PC-9 (cell line): ENCODE measurements at regions not wholly inside any gene's neighbourhood (a gene's known extent, or its start where the extent isn't known, plus 50 kb on each side); places are given as distances from the start of the nearest gene placed in this dataset.

ENCODE experiments used
- BruUV-seq: library from RNA; stranded (reverse); fragments of 400-500 nt; replicated peaks from 2 replicates; lab custom pipeline; 2021; lab: Mats Ljungman, UMichigan
- CTCF ChIA-PET: fragments of 300-600 bp; sonication (Branson Sonifier 250); formaldehyde crosslinking; loops from one replicate; lab custom pipeline; 2022; ENCODE audit warnings: antibody characterized with exemption; lab: Charles Lee
- POLR2A ChIA-PET: fragments of 300-600 bp; sonication (Branson Sonifier 250); formaldehyde crosslinking; loops from one replicate; lab custom pipeline; 2022; ENCODE audit warnings: antibody characterized with exemption; ENCODE audit not compliant: unreplicated experiment; lab: Charles Lee
- DNase-seq, 2 experiments: peaks; one replicate each; pipeline versions ENCODE4 v3.0.0 to v3.0.0-alpha.2; 2015 to 2022; ENCODE audit warnings: mixed read lengths in 1 of 2
- H2AFZ ChIP-seq: fragments of 200-600 bp; sonication (generic); 2 replicates; pipeline ENCODE4 v1.8.1; 2017; ENCODE audit warnings: antibody characterized with exemption
- H3F3A ChIP-seq: fragments of 200-600 bp; sonication (generic); 2 replicates; pipeline ENCODE4 v1.8.1; 2017; ENCODE audit warnings: antibody characterized with exemption, mild to moderate bottlenecking, low read depth; ENCODE audit not compliant: insufficient read depth
- H3K27ac ChIP-seq: fragments of 200-600 bp; sonication (generic); 2 replicates; pipeline ENCODE4 v1.6.1; 2016; ENCODE audit warnings: mixed run types
- H3K27me3 ChIP-seq: fragments of 200-600 bp; sonication (generic); 2 replicates; pipeline ENCODE4 v1.6.1; 2016; ENCODE audit warnings: low read depth, mixed run types; ENCODE audit not compliant: insufficient read depth
- H3K36me3 ChIP-seq: fragments of 200-600 bp; sonication (generic); 2 replicates; pipeline ENCODE4 v1.6.1; 2016; ENCODE audit warnings: low read depth, mixed run types
- H3K4me1 ChIP-seq: fragments of 200-600 bp; sonication (generic); replicated peaks from 2 replicates; pipeline ENCODE4 v1.6.1; 2016; ENCODE audit warnings: mixed run types; ENCODE audit not compliant: insufficient read depth
- H3K4me2 ChIP-seq: fragments of 200-600 bp; sonication (generic); 2 replicates; pipeline ENCODE4 v1.6.1; 2017; ENCODE audit warnings: mixed run types
- H3K4me3 ChIP-seq: fragments of 200-600 bp; sonication (generic); 2 replicates; pipeline ENCODE4 v1.6.1; 2016; ENCODE audit warnings: mixed run types
- H3K79me2 ChIP-seq: fragments of 200-600 bp; sonication (generic); 2 replicates; pipeline ENCODE4 v1.6.1; 2017; ENCODE audit warnings: low read depth, mixed run types
- H3K9me2 ChIP-seq: fragments of 200-600 bp; sonication (generic); 2 replicates; pipeline ENCODE4 v1.8.1; 2017; ENCODE audit warnings: mild to moderate bottlenecking; ENCODE audit not compliant: insufficient read depth
- H3K9me3 ChIP-seq: fragments of 200-600 bp; sonication (generic); 2 replicates; pipeline ENCODE4 v1.8.1; 2016; ENCODE audit warnings: low read depth; ENCODE audit not compliant: insufficient read depth
- H4K20me1 ChIP-seq: fragments of 200-600 bp; sonication (generic); 2 replicates; pipeline ENCODE4 v1.8.1; 2017; ENCODE audit not compliant: insufficient read depth
- EZH2 ChIP-seq: fragments of 200-600 bp; sonication (generic); IDR thresholded peaks from 2 replicates; pipeline ENCODE4 v1.8.0; 2017; ENCODE audit warnings: antibody characterized with exemption, low read depth
- intact Hi-C: fragments of 100-400 bp; cut with micrococcal nuclease; formaldehyde crosslinking; loops from one replicate; pipeline ENCODE4 v1.10.0; 2022; ENCODE audit not compliant: unreplicated experiment
- TF ChIP-seq, protein P1 (sequence below): fragments of 200-600 bp; sonication (generic); conservative IDR thresholded peaks from 2 replicates; pipeline ENCODE4 v1.6.1; 2017; ENCODE audit warnings: mixed run types, antibody characterized with exemption, mild to moderate bottlenecking, moderate library complexity

DNA sequence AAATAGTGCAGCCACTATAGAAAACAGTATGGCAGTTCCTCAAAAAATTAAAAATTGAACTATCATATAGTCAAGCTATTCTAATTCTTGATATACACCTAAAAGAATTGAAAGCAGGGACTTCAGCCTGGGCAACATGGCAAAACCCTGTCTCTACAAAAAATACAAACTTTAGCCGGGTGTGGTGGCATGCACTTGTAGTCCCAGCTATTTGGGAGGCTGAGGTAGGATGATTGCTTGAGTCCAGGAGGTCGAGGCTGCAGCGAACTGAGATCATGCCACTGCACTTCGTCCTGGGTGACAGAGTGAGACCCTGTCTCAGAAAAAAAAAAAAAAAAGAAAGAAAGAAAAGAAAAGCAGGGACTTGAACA, 64.0 kb upstream of the FOXN2 start:
- POLR2A ChIA-PET, result no interaction called here
- H3K9me2 ChIP-seq, result no peaks in the 10 kb centered on the region; the same call in 1 of the 2 replicates
- TF ChIP-seq, protein P1, sequence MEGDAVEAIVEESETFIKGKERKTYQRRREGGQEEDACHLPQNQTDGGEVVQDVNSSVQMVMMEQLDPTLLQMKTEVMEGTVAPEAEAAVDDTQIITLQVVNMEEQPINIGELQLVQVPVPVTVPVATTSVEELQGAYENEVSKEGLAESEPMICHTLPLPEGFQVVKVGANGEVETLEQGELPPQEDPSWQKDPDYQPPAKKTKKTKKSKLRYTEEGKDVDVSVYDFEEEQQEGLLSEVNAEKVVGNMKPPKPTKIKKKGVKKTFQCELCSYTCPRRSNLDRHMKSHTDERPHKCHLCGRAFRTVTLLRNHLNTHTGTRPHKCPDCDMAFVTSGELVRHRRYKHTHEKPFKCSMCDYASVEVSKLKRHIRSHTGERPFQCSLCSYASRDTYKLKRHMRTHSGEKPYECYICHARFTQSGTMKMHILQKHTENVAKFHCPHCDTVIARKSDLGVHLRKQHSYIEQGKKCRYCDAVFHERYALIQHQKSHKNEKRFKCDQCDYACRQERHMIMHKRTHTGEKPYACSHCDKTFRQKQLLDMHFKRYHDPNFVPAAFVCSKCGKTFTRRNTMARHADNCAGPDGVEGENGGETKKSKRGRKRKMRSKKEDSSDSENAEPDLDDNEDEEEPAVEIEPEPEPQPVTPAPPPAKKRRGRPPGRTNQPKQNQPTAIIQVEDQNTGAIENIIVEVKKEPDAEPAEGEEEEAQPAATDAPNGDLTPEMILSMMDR, result no peak
- no peak for TF ChIP-seq EZH2
- H3K9me3 ChIP-seq, result no peaks in the 10 kb centered on the region
- H3K27me3 ChIP-seq, result no peaks in the 10 kb centered on the region
- no peak overlapping the region for H3K4me3 ChIP-seq
- no peak overlapping the region for H3K27ac ChIP-seq
- no peak overlapping the region for H3K4me2 ChIP-seq
- H3F3A ChIP-seq, result peaks cover 9% of the 10 kb centered on the region; the same call in 1 of the 2 replicates
- no TSS peak for BruUV-seq
- intact Hi-C loops, result no loop called here
- no peak overlapping the region for H2AFZ ChIP-seq
- H3K4me1 ChIP-seq, result peaks cover 18% of the 10 kb centered on the region
- H3K36me3 ChIP-seq, result no peaks in the 10 kb centered on the region
- DNase-seq, result no peak
- H3K79me2 ChIP-seq, result no peaks in the 10 kb centered on the region
- CTCF ChIA-PET, result no interaction called here
- H4K20me1 ChIP-seq, result no peaks in the 10 kb centered on the region

DNA sequence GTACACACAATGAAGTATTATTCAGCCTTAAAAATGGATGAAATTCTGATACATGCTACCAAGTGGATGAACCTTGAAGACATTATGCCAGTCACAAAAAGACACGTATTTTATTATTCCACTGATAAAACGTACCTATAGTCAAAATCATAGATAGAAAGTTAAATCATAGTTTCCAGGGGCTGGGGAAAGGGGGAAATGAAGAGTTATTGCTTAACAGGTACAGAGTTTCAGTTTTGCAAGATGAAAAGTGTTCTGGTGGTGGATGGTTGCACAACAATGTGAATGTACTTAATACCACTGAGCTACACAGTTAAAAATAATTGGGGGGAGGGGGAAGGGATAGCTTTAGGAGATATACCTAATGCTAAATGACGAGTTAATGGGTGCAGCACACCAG, 63.5 kb upstream of the FOXN2 start:
- no peak overlapping the region for H3K27ac ChIP-seq
- no peak for TF ChIP-seq EZH2
- TF ChIP-seq, protein P1, result no peak
- H4K20me1 ChIP-seq, result no peaks in the 10 kb centered on the region
- intact Hi-C loops, result no loop called here
- H3F3A ChIP-seq, result peaks cover 9% of the 10 kb centered on the region; the same call in 1 of the 2 replicates
- no peaks in the 10 kb centered on the region; the same call in 1 of the 2 replicates for H3K9me2 ChIP-seq
- ChIA-PET CTCF (interaction anchor here (0.7 kb wide), 1 partner anchor 610 kb away, joined by 15 read pairs; no protein-coding TSS in a partner anchor), POLR2A (no interaction called here)
- no peak for DNase-seq
- H3K9me3 ChIP-seq, result no peaks in the 10 kb centered on the region
- H3K4me3 ChIP-seq, result no peak overlapping the region
- no TSS peak for BruUV-seq
- H3K4me2 ChIP-seq, result no peak overlapping the region
- no peak overlapping the region for H2AFZ ChIP-seq
- H3K79me2 ChIP-seq, result no peaks in the 10 kb centered on the region
- H3K36me3 ChIP-seq, result no peaks in the 10 kb centered on the region
- peaks cover 18% of the 10 kb centered on the region for H3K4me1 ChIP-seq
- no peaks in the 10 kb centered on the region for H3K27me3 ChIP-seq

DNA sequence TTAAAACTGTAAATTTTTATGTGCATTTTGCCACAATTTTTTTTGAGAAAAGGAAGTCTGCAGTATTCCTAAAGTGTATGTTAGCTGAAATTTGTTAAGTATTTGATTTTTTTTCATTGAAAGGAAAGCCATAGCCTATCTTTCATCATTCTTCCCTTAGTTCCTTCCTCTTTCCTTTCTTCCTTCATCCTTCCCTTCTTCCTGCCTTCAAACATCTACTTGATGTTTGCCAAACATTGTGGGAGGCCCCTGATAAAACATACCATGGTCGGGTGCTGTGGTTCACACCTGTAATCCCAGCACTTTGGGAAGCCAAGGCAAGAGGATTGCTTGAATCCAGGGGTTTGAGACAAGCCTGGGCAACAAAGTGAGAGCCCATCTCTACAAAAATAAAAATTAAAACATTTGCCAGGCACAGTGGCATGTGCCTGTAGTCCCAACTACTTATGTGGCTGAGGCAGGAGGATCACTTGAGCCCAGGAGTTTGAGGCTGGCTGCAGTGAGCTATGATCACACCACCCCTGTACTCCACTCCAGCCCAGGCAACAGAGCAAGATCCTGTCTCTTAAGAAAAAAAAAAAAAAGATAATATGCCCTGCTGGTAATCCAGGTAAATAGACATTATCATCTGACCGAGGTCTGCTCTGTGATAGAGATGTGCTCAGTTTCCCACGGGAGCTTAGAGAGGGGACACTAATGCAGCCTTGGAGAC, 62.9 kb upstream of the FOXN2 start:
- Histone ChIP-seq H3K27ac (no peak overlapping the region), H4K20me1 (no peaks in the 10 kb centered on the region), H3K9me2 (no peaks in the 10 kb centered on the region; the same call in 1 of the 2 replicates), H2AFZ (no peak overlapping the region), H3K4me3 (no peak overlapping the region), H3K79me2 (no peaks in the 10 kb centered on the region), H3K4me1 (peaks cover 18% of the 10 kb centered on the region), H3K4me2 (no peak overlapping the region), H3K9me3 (no peaks in the 10 kb centered on the region), H3F3A (peaks cover 9% of the 10 kb centered on the region; the same call in 1 of the 2 replicates), H3K36me3 (no peaks in the 10 kb centered on the region), H3K27me3 (no peaks in the 10 kb centered on the region)
- intact Hi-C loops, result no loop called here
- CTCF ChIA-PET, result interaction anchor here (0.7 kb wide), 1 partner anchor 611 kb away, joined by 15 read pairs; no protein-coding TSS in a partner anchor
- DNase-seq, result no peak
- POLR2A ChIA-PET, result no interaction called here
- TF ChIP-seq, protein P1, result no peak
- TF ChIP-seq EZH2, result no peak
- no TSS peak for BruUV-seq
